ENCODE measurements at regions not wholly inside any gene's neighbourhood (a gene's known extent, or its start where the extent isn't known, plus 50 kb on each side); places are given as distances from the start of the nearest gene placed in this dataset.

- TF ChIP-seq EZH2 (IDR thresholded peaks at IDR 0.05; ENCODE audit: insufficient read depth, poor library complexity, severe bottlenecking) (no peak), EZH2phosphoT487 (IDR thresholded peaks at IDR 0.05; ENCODE audit: insufficient read depth, low read depth) (no peak)
Observed at GRCh38 chr9:115209601-115210306, 91.8 kb upstream of the TNC start.
